GM12801 (cell line): ENCODE measurements at regions not wholly inside any gene's neighbourhood (a gene's known extent, or its start where the extent isn't known, plus 50 kb on each side); places are given as distances from the start of the nearest gene placed in this dataset.

Experiments used
- TF ChIP-seq, protein P1 (sequence below): IDR thresholded peaks from one replicate; pipeline ENCODE4 v1.5.1; 2011; ENCODE audit warnings: control low read depth; ENCODE audit not compliant: insufficient read length; ENCODE audit errors: extremely low read depth

DNA sequence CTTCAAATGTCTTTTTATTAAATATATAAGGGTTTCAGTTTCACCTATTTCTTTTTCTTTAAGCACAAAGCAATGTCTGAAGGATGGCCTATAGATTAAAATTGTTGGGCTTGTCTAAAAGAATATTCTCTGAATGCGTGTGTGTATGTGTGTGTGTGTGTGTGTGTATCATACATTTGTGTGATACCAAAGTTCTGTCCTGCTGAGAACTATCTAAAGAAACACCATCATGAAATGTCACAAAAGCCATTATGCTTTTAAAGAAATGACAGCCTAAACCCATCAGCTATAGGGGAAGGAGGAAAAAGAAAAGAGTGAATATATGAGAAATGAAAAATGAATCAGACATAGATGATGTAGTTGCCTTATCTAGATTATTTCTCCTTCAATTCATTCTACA, 1501.5 kb upstream of the TENM3 start:
- TF ChIP-seq, protein P1, sequence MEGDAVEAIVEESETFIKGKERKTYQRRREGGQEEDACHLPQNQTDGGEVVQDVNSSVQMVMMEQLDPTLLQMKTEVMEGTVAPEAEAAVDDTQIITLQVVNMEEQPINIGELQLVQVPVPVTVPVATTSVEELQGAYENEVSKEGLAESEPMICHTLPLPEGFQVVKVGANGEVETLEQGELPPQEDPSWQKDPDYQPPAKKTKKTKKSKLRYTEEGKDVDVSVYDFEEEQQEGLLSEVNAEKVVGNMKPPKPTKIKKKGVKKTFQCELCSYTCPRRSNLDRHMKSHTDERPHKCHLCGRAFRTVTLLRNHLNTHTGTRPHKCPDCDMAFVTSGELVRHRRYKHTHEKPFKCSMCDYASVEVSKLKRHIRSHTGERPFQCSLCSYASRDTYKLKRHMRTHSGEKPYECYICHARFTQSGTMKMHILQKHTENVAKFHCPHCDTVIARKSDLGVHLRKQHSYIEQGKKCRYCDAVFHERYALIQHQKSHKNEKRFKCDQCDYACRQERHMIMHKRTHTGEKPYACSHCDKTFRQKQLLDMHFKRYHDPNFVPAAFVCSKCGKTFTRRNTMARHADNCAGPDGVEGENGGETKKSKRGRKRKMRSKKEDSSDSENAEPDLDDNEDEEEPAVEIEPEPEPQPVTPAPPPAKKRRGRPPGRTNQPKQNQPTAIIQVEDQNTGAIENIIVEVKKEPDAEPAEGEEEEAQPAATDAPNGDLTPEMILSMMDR, result no peak

DNA sequence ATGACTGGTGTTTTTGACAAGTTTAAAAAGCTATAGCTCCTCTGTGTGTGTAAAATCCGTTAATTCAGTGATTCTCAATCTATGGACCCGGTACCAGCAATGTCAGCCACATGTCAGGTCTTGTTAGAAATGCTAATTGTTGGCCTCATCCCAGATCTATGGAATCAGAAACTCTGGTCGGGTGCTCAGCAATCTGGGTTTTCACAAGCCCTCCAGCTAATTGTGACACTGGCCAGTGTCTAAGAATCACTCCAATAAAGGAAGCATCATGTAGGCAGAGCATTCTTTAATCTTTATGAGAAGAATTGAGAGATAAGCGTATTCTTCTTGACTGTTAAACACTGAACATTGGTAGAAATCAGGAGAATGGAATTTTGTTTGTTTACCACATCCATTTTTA, 1498.2 kb upstream of the TENM3 start:
- TF ChIP-seq, protein P1, result no peak

DNA sequence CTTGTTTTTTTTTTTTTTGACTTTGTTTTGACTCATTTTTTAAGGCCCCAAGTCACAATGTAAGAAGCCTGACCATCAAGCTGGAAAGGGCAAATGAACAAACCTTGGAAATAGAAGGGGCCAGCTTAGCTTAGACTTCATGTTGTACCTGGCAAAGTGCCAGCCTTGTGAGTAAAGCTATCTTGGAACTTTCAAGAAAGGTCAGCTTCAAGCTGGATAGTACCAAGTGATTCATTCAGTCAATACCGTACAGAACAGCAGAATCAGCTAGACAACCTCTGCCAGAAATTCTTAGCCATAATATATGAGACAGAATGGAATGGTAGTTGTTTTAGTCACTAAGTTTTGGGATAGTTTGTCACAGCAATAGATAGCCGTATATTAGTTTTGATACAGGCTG, 1492.2 kb upstream of the TENM3 start:
- TF ChIP-seq, protein P1, result no peak

DNA sequence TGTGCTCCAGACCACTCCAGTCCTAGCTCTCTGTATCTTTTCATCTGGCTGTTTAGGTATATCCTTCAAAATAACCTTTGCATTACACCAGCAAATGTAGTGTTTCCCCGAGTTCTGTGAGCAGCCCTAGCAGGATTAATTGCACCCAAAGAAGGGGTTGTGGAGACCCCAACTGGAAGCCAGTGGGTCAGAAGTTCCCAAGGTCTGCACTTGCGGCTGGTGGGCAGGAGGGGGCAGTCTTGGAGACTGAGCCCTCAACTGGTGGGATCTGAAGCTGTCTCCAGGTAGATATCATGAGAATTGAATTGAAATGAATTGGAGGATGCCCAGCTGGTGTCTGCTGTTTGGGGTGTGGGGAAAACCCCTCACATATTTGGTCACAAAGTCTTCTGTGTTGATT, 1485.3 kb upstream of the TENM3 start:
- TF ChIP-seq, protein P1, result no peak

DNA sequence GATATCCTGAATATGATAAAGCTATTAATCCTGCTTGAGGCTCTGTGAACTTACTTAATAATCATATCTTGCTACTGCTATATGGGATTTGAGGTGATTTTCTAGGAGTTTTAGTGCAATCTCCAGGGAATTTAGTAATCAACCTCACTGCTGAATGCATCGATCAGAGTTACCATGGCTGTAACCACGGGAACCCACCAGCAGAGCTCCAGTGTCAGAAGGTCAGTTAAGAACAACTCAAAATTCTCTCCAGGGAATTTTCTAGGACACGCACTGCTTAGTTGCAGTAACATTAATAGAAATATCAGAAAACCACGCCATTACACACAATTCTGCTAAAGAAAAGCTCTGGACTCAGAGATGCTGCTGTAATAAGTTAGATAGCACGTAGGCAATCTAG, 1477.2 kb upstream of the TENM3 start:
- TF ChIP-seq, protein P1, result no peak

DNA sequence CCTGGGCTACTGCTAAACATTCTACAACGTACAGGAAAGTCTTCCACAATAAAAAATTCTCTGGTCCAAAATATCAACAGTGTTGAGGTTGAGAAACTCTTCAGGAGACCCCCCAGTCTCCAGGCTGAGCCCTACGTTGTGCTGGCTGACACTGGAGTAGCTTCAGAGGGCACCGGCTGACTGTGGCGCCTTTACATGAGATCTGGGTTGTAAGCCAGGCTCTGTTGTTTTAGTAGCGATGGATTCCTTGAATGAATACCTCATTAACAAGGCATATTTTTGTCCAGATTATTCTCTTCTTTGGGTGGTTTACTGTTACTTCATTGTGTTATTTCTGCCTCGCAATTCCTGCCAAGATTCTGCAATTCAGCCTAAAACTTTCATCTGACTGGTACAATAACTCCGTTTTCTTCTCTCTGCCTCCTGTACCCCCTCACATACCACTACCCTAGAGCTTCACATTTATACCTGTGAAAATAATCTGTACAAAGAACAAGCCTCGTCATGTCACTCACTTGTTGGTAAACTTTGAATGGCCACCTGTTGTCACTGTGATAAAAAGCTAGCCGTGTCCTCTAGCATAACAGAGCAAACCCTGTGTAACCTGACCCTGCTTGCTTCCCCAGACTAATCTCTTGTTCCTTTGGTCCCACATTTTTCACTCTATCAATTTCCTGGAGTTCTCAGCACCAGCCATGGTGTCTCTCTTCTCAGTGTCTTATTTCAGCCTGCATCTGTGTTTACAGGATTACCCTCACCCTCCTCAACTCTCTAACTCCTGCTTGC, 1476.1 kb upstream of the TENM3 start:
- TF ChIP-seq, protein P1, result no peak

DNA sequence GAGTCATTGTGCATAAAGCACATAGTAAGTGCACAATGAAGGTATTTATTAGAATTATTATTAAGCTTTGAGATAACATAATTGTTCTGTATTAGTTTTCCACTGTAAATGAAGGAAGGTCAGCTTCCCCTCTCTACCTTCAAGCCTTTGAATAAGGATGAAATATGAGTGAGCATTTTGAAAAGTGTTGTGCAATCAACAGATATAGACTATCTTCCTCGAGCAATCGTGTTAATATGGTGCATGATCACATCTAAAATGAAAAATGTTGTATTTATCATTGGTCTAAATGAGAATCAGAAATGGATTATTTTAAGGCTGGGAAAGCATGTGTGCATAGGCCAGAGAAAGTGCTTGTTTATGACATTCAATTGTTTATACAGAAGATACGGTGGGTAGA, 1474.6 kb upstream of the TENM3 start:
- TF ChIP-seq, protein P1, result no peak
